ENCODE measurements at regions not wholly inside any gene's neighbourhood (a gene's known extent, or its start where the extent isn't known, plus 50 kb on each side); places are given as distances from the start of the nearest gene placed in this dataset.

GRCh38 chr10:44292390-44293002, 92.4 kb downstream of the CXCL12 start:
- no peak for TF ChIP-seq CTCF (IDR thresholded peaks at IDR 0.05)
- TF ChIP-seq POLR2A (IDR thresholded peaks at IDR 0.05) = no peak
